ENCODE measurements at regions not wholly inside any gene's neighbourhood (a gene's known extent, or its start where the extent isn't known, plus 50 kb on each side); places are given as distances from the start of the nearest gene placed in this dataset.

- no peak for DNase-seq (ENCODE audit: low read depth)
Observed at GRCh38 chr6:79775222-79775621, 144.1 kb downstream of the SH3BGRL2 start.

- no peak for DNase-seq (ENCODE audit: low read depth)
Observed at GRCh38 chr6:79764747-79765146, 133.6 kb downstream of the SH3BGRL2 start.

- no peak for DNase-seq (ENCODE audit: low read depth)
Observed at GRCh38 chr6:79763301-79763700, 132.2 kb downstream of the SH3BGRL2 start.

- DNase-seq (ENCODE audit: low read depth), result no peak
Observed at GRCh38 chr6:79762370-79762769, 131.2 kb downstream of the SH3BGRL2 start.

GRCh38 chr6:79756496-79756895, 125.4 kb downstream of the SH3BGRL2 start:
- no peak for DNase-seq (ENCODE audit: low read depth)

- no peak for DNase-seq (ENCODE audit: low read depth)
Observed at GRCh38 chr6:79755967-79756366, 124.8 kb downstream of the SH3BGRL2 start.

Measured in stimulated activated CD8-positive, alpha-beta memory T cell treated with anti-CD3 and anti-CD28 coated beads, Interleukin-12 subunit alpha, Interleukin-12 subunit beta, amount 100 ng/mL, for 4 hours (primary cell).